SK-N-SH treated with all-trans-retinoic acid at 6 μM for 48 hours (cell line): ENCODE measurements at regions not wholly inside any gene's neighbourhood (a gene's known extent, or its start where the extent isn't known, plus 50 kb on each side); places are given as distances from the start of the nearest gene placed in this dataset.
"Not testable (repeated sequence)": the region's sequence is repeated elsewhere in the genome, so short reads cannot be mapped to it uniquely, and the experiment has no call there.

ENCODE experiments used
- ATAC-seq: fragments of 200-7000 bp; cut with Tn5 transposase; 3 replicates; pipeline ENCODE4 v1.9.1; 2020; ENCODE audit warnings: mild to moderate bottlenecking, moderate library complexity
- CREB5 ChIP-seq: fragments of 250-450 bp; sonication (Bioruptor Pico); IDR thresholded peaks from 2 replicates; pipeline ENCODE4 v1.5.1; 2020; ENCODE audit warnings: low read depth, mild to moderate bottlenecking, moderate library complexity
- CSDC2 ChIP-seq: fragments of 250-450 bp; sonication (Bioruptor Pico); IDR thresholded peaks from 2 replicates; pipeline ENCODE4 v1.5.0; 2020; ENCODE audit warnings: mild to moderate bottlenecking, moderate library complexity
- ESRRG ChIP-seq: fragments of 250-450 bp; sonication (Bioruptor Pico); IDR thresholded peaks from 2 replicates; pipeline ENCODE4 v1.6.1; 2021; ENCODE audit warnings: mild to moderate bottlenecking
- GLIS3 ChIP-seq: fragments of 250-450 bp; sonication (Bioruptor Pico); IDR thresholded peaks from 2 replicates; pipeline ENCODE4 v1.5.0; 2020; ENCODE audit warnings: mild to moderate bottlenecking, moderate library complexity
- ISL1 ChIP-seq: fragments of 250-450 bp; sonication (Bioruptor Pico); IDR thresholded peaks from 2 replicates; pipeline ENCODE4 v2.1.2; 2022; ENCODE audit warnings: mild to moderate bottlenecking, moderate library complexity
- OSR1 ChIP-seq: fragments of 250-450 bp; sonication (Bioruptor Pico); IDR thresholded peaks from 2 replicates; pipeline ENCODE4 v1.8.0; 2022; ENCODE audit warnings: moderate library complexity, mild to moderate bottlenecking, inconsistent platforms
- PATZ1 ChIP-seq: fragments of 250-450 bp; sonication (Bioruptor Pico); IDR thresholded peaks from 2 replicates; pipeline ENCODE4 v1.8.0; 2020; ENCODE audit warnings: mild to moderate bottlenecking, moderate library complexity, borderline replicate concordance
- POU6F1 ChIP-seq: fragments of 250-450 bp; sonication (Bioruptor Pico); IDR thresholded peaks from 2 replicates; pipeline ENCODE4 v1.8.0; 2021; ENCODE audit warnings: low read depth, mild to moderate bottlenecking, moderate library complexity, borderline replicate concordance
- RARB ChIP-seq: fragments of 250-450 bp; sonication (Bioruptor Pico); IDR thresholded peaks from 2 replicates; pipeline ENCODE4 v1.8.0; 2021; ENCODE audit warnings: mild to moderate bottlenecking, moderate library complexity
- TCF4 ChIP-seq: fragments of 250-450 bp; sonication (Bioruptor Pico); IDR thresholded peaks from 2 replicates; pipeline ENCODE4 v1.8.0; 2021; ENCODE audit warnings: mild to moderate bottlenecking, moderate library complexity, borderline replicate concordance
- TOX ChIP-seq: fragments of 250-450 bp; sonication (Bioruptor Pico); IDR thresholded peaks from 2 replicates; pipeline ENCODE4 v1.8.0; 2021; ENCODE audit warnings: mild to moderate bottlenecking, moderate library complexity, borderline replicate concordance
- TSHZ2 ChIP-seq: fragments of 250-450 bp; sonication (Bioruptor Pico); IDR thresholded peaks from 2 replicates; pipeline ENCODE4 v1.5.0; 2020; ENCODE audit warnings: mild to moderate bottlenecking, moderate library complexity
- ZC3H10 ChIP-seq: fragments of 250-450 bp; sonication (Bioruptor Pico); IDR thresholded peaks from 2 replicates; pipeline ENCODE4 v1.5.1; 2021; ENCODE audit warnings: mild to moderate bottlenecking, moderate library complexity
- ZFP3 ChIP-seq: fragments of 250-450 bp; sonication (Bioruptor Pico); IDR thresholded peaks from 2 replicates; pipeline ENCODE4 v1.5.0; 2020; ENCODE audit warnings: mild to moderate bottlenecking, moderate library complexity
- ZFP30 ChIP-seq: fragments of 450-650 bp; formaldehyde crosslinking; IDR thresholded peaks from 2 replicates; pipeline ENCODE4 v1.5.0; 2022; ENCODE audit warnings: mild to moderate bottlenecking, moderate library complexity
- ZNF565 ChIP-seq: fragments of 450-650 bp; formaldehyde crosslinking; conservative IDR thresholded peaks from 2 replicates; pipeline ENCODE4 v1.5.0; 2020; ENCODE audit warnings: low read depth, mild to moderate bottlenecking, moderate library complexity
- ZNF70 ChIP-seq: fragments of 450-650 bp; formaldehyde crosslinking; IDR thresholded peaks from 2 replicates; pipeline ENCODE4 v1.5.0; 2020; ENCODE audit warnings: mild to moderate bottlenecking, moderate library complexity
- ZNF8 ChIP-seq: fragments of 450-650 bp; formaldehyde crosslinking; IDR thresholded peaks from 2 replicates; pipeline ENCODE4 v1.5.0; 2020; ENCODE audit warnings: mild to moderate bottlenecking, moderate library complexity

- TF ChIP-seq TSHZ2 (CRISPR knock-in tag), result no peak
- no peak for TF ChIP-seq ESRRG (CRISPR knock-in tag)
- ATAC-seq, result peak; percentile 56
Observed at GRCh38 chr12:5171701-5172100, 128.0 kb downstream of the KCNA5 start.

GRCh38 chr12:5172886-5173285 lies 129.2 kb downstream of the KCNA5 start:
- TF ChIP-seq ZNF8 (CRISPR knock-in tag) (no peak), ZFP3 (no peak), RARB (CRISPR knock-in tag) (no peak), ZC3H10 (no peak), TOX (CRISPR knock-in tag) (no peak), ZNF565 (CRISPR knock-in tag) (no peak), GLIS3 (no peak), TCF4 (CRISPR knock-in tag) (no peak), CREB5 (CRISPR knock-in tag) (no peak)
- no peak for ATAC-seq

- no peak for ATAC-seq
- TF ChIP-seq ZNF565 (CRISPR knock-in tag), result no peak
- TF ChIP-seq RARB (CRISPR knock-in tag), result no peak
- TF ChIP-seq ZNF8 (CRISPR knock-in tag), result no peak
- no peak for TF ChIP-seq PATZ1 (CRISPR knock-in tag)
- no peak for TF ChIP-seq ISL1 (CRISPR knock-in tag)
- no peak for TF ChIP-seq CREB5 (CRISPR knock-in tag)
- no peak for TF ChIP-seq ESRRG (CRISPR knock-in tag)
- no peak for TF ChIP-seq ZFP3
- TF ChIP-seq GLIS3, result no peak
- no peak for TF ChIP-seq OSR1 (CRISPR knock-in tag)
- TF ChIP-seq TOX (CRISPR knock-in tag), result no peak
- TF ChIP-seq ZC3H10, result no peak
- TF ChIP-seq CSDC2 (CRISPR knock-in tag), result no peak
- TF ChIP-seq ZFP30 (CRISPR knock-in tag), result no peak
Observed at GRCh38 chr12:5173511-5174011, 129.9 kb downstream of the KCNA5 start.

GRCh38 chr12:5175415-5175814 lies 131.7 kb downstream of the KCNA5 start:
- not testable (repeated sequence) for ATAC-seq

GRCh38 chr12:5176036-5176435 lies 132.4 kb downstream of the KCNA5 start:
- ATAC-seq, result no peak

More at GRCh38 chr12:5176036-5176435, 132.4 kb downstream of the KCNA5 start:
- TF ChIP-seq PATZ1 (CRISPR knock-in tag) (no peak), ZNF70 (CRISPR knock-in tag) (no peak), POU6F1 (CRISPR knock-in tag) (no peak), CREB5 (CRISPR knock-in tag) (no peak), ZFP3 (no peak), ESRRG (CRISPR knock-in tag) (no peak)
